Activated CD4-positive, alpha-beta T cell treated with anti-CD3 and anti-CD28 coated beads, Interleukin-2, amount 50 U/mL, for 48 hours (primary cell): ENCODE measurements at regions not wholly inside any gene's neighbourhood (a gene's known extent, or its start where the extent isn't known, plus 50 kb on each side); places are given as distances from the start of the nearest gene placed in this dataset.
"Not testable (repeated sequence)": the region's sequence is repeated elsewhere in the genome, so short reads cannot be mapped to it uniquely, and the experiment has no call there.

ENCODE experiments used
- DNase-seq, 2 experiments: peaks; one replicate each; pipeline ENCODE4 v3.0.0-alpha.2; 2020

DNA sequence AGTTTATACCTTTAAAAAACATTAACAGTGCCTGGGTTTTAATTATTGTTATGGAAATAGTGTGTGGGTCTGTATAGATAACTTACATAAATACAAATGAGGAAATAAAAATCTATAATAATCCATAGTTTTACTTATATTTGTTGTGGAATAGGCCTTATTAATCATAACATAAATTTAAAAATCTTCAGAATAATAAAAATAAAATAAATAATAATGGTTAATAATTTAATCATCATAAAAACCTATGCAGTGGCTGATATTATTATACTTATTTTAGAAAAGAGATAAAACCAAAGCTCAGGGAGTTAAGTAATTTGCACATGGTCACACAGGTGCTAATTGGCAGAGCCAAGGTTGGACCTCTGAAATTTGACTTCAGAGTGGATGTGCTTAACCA lies 785.3 kb upstream of the SEMA6A start:
- DNase-seq, result no peak

DNA sequence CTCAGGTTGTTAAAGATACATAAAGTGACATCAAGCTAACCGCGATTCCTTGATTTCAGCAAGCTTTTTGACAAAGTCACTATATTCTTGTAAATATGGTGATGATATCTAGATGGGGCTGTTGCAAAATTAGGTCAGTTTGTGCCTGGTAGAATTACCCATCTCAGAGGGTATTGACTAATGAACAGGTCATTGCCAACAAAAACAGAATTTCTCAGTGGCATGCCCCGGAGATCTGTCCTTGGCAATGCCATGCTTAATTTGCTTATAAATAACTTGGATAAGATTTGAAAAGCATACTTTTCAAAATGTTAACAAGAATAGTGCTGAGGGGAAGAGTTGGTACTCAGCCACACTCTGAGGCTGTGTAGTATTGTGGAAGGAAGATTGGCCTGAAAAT lies 783.3 kb upstream of the SEMA6A start:
- no peak for DNase-seq

DNA sequence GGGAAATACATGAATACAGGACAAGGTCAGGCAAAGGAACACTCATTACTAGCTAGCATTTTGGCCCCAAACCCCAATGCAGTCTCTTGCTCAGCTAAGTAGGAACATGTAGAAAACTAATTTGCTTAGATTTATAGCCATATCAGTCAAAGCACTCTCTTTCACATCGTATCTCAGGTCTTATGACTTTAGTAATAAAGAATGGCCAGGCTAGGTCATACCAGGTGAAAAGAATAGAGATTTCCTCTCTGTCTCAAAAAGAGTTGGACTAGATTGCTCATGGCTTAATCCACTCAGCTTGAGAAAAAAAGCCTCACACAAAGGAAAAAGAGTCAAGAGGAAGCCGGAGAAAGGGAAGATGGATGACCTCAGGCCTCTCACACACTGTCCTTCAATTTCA lies 772.7 kb upstream of the SEMA6A start:
- no peak for DNase-seq

DNA sequence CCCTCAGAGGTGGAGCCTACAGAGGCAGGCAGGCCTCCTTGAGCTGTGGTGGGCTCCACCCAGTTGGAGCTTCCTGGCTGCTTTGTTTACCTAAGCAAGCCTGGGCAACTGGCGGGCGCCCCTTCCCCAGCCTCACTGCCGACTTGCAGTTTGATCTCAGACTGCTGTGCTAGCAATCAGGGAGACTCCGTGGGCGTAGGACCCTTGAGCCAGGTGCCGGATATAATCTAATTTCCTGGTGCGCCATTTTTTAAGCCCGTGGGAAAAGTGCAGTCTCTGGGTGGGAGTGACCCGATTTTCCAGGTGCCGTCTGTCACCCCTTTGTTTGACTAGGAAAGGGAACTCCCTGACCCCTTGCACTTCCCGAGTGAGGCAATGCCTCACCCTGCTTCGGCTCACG lies 769.1 kb upstream of the SEMA6A start:
- DNase-seq, result not testable (repeated sequence)

DNA sequence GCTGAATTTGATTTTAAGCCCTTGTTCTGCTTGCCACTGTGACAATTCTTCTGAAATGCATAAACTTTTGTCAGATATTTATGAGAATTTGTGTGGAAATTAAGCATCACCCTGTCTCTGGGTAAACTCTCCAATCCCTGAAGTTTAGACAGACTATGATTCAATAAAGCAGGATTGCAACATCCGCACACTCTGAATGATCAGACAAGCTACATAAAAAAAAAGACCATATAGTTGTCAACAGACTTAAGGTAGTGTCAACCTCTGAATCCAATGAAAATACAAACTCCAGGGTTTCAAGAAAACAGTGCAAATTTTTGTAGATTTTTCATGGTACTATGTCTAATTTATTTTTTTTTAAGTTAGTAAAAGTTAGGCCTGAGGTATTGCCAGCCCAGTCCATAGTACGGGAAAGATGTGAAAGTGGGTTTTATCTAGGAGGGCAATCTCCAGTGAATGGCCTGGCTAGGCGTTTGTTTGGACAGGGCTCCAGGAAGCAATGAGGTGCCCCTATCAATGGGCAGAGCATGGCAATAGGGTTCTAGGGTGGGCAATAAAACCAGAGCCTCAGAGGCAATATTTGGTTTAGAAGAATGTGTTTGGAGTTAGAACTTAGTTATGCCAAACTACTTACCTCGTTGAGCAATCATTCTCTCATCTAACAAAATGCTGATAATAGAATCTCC lies 762.6 kb upstream of the SEMA6A start:
- DNase-seq, result no peak

DNA sequence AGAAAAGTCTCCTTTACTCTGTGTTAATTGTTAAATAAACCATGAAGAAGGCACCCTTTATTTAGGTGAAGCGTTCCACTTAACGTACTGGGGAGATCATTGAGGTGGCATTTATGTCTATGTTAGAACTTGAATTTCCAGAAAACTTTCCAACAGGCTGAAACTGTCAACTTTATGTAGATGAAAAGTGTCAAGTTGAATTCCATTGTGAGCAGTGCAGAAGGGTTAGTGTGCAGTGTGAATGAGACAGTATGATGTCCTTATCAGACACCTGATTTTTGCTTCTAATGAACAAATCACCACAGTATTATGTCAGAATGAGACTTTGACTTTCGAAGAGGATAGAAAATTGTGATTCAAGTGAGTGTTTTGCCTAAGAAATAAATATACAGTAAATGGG lies 761.6 kb upstream of the SEMA6A start:
- DNase-seq, result no peak

DNA sequence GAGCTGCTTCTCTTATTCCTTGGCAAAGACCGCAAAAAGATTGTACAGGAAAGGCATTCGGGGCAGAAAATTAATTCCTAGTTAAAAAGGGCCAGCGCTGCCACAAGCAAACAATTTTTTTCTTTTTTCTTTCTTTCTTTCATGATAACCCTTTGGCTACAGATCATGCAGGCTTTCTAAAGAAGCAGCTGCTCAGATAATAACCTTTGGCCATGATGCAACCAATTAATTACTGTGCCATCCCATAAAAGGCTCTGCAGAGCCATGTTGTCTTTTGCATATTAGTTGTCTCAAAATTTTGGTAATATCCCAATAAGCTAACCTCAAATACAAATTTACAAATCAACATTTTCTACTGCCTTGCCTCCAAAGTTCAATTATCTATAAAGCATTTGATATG lies 758.4 kb upstream of the SEMA6A start:
- no peak for DNase-seq

DNA sequence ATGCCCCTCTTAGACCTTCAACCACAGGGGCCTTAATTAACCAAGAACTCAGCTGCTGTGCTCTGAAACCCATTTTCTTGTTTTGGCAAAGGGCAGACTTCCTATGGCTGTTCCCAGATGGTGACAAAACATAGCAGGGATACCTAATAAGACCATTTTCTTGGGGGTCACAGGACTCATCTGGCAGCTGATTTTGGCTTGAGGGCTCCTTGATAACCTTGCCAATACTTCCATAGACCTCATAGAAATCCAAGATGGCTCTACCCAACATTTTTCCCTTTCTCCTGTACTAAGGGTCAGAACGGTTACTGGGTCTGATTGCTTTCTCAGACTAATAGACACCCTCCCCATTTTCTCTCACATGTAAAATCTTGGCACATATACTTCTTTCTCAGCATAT lies 757.7 kb upstream of the SEMA6A start:
- DNase-seq, result no peak

DNA sequence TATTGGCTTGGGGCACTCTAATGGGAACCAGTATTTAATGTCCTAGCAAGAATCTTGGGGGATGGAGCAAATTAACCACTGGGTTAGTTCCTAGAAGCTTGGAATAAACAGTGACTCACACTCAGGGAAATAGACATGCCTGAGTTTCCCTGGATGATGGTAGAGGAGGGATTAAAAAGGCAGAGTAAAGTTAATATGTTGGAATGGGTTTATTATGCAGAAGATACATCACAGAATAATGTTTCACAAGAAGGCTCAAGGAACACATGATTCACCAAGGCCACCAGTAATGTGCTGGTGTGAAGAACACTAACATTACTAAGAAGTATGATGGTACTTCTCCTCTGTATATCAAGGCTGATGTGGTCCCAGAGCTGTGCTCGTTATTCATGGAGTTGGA lies 752.9 kb upstream of the SEMA6A start:
- DNase-seq, result no peak

DNA sequence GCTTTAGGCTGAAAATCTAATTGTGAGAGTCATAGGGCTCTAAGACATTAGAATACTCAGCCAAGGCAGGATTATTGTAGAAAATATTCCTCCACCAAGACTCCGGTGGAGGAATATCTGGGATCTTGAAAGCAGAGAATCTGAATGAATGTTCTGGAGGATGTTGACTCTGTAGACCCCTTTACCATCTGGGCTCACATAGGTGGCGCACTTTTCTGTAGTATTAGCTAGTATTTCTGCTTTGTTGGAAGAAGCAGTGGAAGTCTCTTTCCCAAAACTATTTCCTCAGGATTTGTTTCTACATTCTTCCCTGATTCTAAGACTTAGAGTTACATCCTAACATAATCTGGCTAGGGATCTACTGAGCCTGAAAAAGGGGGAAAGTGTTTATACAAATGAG lies 752.4 kb upstream of the SEMA6A start:
- DNase-seq, result no peak

DNA sequence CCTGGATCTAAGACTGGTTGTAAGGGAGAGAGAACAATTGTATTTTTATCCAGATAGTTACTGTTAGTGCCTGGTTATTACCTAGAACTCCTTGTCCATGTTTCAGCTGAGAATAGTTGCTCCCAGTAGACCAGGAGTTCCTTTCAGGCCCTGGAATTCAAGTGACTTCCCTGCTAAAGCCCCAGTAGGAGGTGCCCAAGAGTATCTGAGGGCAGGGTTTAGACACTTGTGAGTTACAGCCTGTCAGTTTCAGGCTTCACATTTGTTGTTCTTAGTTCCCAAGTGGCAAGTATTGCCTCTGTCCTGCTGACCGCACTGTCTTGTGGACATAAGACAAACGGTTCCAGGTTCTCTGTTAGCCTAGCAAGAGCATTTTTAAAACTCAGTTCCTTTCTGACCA lies 743.9 kb upstream of the SEMA6A start:
- no peak for DNase-seq

DNA sequence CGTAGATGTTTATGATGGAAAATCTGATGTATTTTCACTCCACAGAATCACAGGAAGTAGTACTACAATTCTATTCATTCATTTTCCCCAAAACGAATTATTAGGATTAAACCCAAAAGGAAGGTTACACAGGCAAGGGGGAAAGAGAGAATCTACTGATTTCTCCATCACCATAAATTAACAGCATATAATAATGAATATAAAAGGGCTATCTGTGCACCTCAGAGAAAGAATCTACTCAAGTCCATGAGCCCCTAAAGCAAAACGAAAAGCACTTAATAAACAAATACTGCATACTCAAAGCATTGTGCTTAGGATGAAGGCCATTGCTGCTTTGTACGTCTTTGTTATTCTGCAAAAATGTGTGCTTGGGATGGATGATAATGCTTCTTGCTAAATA lies 740.5 kb upstream of the SEMA6A start:
- no peak for DNase-seq

DNA sequence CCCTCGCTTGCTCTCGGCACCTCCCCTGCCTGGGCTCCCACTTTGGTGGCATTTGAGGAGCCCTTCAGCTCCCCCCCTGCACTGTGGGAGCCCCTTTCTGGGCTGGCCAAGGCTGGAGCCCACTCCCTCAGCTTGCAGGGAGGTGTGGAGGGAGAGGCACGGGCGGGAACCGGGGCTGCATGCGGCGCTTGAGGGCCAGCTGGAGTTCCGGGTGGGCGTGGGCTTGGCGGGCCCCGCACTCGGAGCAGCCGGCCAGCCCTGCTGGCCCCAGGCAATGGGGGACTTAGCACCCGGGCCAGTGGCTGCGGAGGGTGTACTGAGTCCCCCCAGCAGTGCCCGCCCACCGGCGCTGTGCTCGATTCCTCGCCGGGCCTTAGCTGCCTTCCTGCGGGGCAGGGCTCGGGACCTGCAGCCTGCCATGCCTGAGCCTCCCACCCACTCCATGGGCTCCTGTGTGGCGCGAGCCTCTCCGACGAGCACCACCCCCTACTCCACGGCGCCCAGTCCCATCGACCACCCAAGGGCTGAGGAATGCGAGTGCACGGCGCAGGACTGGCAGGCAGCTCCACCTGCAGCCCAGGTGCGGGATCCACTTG lies 730.0 kb upstream of the SEMA6A start:
- not testable (repeated sequence) for DNase-seq

DNA sequence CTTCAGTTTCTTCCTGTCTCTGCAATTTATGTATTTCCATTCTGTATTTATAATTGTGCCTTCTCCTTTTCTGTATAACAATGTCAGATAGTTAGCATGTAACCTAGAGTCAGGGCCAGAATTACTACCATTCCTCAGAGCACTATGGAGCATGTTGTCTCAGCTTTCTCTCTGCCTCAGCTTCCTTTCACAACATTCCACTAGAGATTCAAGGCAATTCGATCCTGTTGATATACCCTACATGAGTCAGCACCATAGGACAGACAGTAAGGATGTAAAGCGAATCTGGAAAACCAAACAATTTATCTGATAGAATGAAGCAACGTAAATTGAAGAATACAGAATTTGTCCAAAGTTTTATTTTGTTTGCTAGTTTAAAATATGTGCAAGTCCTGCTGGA lies 728.3 kb upstream of the SEMA6A start:
- no peak for DNase-seq

DNA sequence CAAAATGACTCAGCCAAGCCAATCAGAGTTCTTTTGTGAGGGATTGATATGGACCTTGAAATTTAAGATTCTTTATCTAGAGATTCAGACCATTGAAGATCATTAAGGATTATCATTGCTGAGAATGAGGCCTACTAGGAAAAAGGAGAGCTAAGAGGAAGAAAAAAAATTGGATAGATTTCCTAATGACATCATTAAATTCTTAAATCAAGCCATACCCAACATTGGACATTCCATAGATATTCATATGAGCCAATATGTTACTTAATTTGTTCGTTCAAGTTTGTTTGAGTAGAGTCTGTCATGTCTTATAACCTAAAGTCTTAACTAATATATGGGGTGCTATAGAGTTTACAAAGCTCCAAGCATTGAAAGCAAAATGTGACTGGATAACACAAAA lies 727.9 kb upstream of the SEMA6A start:
- no peak for DNase-seq

DNA sequence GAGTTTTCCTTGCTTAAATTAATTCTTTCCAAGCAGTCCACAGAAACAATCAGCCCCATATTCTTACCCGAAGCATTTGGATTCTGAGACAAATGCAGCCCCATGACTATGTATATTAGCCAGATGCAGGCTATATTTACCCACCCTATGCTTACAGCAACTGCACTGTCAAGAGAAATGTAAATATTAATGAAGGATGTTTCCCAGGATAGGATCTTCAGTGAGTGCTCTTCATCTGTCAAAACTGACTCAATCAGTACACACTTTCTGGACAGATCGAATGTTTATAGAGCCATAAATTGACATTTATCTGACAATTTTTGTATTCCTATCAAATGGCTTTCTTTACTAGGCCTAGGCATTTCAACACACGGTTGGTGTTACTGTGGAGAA lies 725.3 kb upstream of the SEMA6A start:
- no peak for DNase-seq

DNA sequence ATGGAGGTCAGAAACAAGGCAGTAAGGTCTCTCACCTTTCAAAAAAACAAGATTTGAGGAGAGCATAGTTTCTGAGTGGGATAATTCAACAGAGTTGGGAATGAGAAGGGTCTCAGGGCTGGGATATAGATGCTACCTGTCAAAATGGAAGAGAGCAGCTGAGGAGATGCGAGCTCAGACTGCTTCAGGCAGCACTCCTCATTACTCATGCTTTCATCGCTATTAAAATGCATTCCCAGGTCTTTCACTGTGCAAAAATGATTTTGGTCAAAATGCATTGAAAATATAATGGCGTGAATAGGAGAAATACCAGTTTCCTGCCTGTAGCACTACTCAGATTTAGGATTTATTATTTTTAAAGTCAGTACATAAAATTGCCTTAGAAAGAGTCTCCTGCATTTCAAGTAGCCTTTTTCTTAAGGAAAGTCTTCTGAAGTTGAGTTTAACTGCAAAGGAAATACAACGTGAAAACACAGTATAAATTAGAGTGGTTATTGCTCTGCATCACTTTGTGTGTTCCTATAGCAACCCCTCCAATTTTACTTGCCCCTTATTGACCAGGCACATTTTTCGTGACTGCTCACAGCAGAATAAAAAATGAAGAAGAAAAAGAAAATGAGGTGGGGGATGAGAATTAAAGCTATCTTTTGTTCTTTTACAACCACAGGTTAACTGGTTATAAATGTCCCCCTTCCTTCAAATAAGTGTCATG lies 724.8 kb upstream of the SEMA6A start:
- DNase-seq, result no peak

DNA sequence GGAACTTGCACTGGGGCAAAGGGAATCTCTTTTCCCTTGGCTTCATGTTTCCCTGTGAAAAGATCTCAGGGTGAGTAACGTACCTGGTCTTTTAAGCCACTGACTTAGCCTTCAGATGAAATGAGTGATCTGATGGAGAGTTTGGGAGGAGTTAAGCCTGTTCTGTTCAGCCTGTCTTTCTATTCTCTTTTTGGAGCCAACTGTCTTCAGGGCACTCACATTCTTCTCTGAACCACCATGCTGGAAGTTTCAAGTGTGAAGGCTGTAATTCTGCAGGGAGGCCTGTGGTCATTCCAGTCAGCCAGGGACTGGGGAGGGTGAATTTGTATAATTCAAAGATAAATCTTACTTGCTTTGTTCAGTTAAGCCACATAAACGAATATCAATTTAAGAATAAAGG lies 722.2 kb upstream of the SEMA6A start:
- DNase-seq, result no peak

DNA sequence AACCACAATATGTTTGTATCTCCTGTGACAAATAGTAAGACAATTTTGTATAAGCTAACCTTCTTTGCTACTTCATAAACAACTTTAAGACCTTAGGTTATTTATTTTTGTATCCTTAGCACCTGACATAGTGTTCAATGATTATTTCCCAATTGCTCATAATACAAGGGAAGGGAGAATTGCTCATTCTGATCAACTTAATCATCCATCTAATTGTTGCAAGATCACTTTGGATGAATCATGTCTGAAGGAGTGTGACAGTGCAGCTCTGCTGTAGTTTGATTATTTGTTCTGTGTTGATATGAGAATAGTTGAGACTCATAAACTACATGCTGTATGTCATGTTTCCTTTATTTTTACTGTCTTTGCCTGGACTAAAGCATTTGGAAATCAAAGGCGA lies 721.3 kb upstream of the SEMA6A start:
- DNase-seq, result no peak

DNA sequence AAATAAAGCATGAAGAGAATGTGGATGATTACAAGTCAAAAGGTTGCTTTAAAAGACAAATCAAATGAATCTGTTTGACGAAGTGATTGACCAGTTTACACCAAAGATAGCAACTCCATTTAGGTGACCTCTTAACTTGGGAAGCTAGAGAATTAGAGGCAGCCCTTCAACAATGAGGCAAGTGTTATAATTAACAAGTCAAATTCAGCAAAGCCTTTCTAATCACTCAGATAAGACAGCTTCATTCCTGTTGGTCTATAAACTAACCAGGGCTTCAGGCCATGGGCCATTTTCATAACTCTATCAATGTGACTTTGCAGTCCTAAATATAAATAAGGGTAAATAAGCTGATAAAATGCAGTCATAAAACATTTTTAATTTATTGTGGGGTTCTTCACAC lies 712.2 kb upstream of the SEMA6A start:
- DNase-seq, result no peak

DNA sequence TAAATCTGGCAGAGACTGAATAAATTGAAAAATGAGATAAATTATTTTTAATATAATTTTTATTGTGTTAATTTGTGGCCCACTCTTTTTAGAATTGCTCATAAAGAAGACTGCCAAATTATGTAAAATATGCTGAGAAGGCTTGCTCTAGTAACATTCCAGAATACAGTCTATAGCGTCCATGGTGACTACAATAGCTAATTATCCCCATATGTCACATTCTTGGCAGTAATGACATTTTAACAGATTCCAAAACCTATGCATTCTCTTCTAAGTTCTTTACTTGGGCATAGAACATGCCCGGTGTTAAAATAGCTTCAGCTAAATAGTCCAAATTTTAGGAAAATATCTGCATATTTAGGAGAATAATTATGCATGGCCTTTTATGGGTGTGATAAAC lies 697.0 kb upstream of the SEMA6A start:
- DNase-seq, result no peak

DNA sequence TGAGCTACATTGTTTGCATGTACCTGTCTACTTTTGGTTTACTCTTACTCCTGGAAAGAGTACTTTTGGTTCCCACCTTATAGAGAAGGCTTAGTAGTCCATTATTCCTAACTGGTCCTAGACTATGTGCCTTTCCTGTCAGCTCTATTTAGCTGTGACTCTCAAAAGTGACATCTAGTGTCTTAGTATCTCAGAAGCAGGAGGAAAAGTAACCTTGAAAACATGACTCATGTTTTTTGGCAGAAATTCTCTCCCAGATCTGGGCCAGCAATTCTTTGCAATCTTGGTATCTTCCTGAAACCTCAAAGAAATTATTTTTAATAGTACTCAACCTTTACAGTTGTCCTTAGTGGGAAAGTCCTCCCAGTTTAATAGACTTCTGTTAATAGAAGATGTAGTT lies 691.7 kb upstream of the SEMA6A start:
- DNase-seq, result no peak

DNA sequence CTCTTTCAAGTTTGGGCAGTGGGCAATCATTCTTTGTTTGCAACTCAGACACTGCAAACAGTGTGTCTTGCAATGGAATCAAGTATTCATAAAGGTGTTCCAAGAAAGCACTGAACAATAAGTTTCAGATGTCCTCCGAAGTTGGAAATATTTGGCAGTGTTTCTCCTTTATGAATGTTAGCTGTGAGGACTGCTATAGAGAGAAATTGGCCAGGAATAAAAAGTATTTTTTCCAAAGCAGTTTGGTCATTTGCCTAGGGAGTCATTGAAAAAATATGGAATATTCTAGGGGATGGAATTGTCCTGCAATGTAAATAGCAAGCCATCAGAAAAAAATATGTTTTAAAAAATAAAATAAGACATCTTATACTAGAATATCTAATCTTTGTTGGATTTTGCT lies 688.6 kb upstream of the SEMA6A start:
- no peak for DNase-seq

DNA sequence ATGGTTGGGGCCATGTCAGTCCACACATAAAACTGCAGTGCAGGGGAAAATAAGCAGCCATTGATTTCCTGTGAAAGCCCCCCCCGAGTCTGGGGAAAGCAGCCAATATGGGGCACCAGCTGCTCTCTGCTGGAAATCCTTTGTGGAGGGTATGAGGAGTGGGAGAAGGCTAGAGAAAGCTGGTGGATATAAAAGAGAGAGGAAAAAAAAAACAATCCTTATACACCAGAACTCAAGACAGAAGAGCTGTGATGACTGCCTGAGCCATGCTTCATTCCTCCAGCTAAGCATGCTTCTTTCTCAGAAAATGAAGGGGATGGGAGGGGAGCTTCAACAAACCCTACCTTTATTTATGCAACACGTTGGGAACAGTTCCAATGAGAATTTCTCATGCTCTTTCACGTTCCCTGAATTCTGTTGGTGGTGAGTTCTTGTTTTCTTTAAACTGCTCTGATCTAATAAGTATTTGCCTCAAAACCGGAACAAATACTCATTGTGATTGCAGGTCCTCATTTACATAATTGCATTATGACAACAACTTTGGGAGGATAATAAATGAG lies 688.0 kb upstream of the SEMA6A start:
- no peak for DNase-seq
